GM12875 (cell line): ENCODE measurements at regions not wholly inside any gene's neighbourhood (a gene's known extent, or its start where the extent isn't known, plus 50 kb on each side); places are given as distances from the start of the nearest gene placed in this dataset.

Experiments used
- H3K4me3 ChIP-seq: one replicate; pipeline ENCODE4 v1.5.1; 2011; ENCODE audit warnings: low read depth, low read length, control low read depth
- TF ChIP-seq, protein P1 (sequence below): IDR thresholded peaks from 2 replicates; pipeline ENCODE4 v1.5.1; 2011; ENCODE audit warnings: low read depth, mild to moderate bottlenecking, control low read depth, inconsistent platforms, low read length, moderate library complexity, borderline replicate concordance; ENCODE audit not compliant: insufficient read depth

DNA sequence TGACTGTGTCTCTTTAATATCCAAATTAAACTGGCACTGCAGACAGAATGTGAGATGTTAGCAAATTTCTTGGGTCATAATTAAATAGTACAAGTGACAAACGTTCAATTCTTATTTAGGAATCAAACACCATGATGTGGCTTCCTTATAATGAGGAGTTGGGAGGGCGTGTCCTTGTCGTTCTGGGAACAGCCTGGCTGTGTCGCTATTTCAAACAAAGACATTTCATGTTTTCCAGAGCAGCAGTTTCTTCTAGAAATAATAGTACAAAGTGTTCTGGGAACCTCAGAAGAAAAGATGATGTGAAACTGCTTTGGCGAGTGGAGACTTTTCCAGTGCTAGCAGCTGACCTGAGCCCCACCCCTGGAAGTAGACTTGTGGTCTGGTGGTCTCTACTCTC lies 301.7 kb upstream of the N4BP1 start:
- TF ChIP-seq, protein P1, sequence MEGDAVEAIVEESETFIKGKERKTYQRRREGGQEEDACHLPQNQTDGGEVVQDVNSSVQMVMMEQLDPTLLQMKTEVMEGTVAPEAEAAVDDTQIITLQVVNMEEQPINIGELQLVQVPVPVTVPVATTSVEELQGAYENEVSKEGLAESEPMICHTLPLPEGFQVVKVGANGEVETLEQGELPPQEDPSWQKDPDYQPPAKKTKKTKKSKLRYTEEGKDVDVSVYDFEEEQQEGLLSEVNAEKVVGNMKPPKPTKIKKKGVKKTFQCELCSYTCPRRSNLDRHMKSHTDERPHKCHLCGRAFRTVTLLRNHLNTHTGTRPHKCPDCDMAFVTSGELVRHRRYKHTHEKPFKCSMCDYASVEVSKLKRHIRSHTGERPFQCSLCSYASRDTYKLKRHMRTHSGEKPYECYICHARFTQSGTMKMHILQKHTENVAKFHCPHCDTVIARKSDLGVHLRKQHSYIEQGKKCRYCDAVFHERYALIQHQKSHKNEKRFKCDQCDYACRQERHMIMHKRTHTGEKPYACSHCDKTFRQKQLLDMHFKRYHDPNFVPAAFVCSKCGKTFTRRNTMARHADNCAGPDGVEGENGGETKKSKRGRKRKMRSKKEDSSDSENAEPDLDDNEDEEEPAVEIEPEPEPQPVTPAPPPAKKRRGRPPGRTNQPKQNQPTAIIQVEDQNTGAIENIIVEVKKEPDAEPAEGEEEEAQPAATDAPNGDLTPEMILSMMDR = no peak
- H3K4me3 ChIP-seq = no peak overlapping the region

DNA sequence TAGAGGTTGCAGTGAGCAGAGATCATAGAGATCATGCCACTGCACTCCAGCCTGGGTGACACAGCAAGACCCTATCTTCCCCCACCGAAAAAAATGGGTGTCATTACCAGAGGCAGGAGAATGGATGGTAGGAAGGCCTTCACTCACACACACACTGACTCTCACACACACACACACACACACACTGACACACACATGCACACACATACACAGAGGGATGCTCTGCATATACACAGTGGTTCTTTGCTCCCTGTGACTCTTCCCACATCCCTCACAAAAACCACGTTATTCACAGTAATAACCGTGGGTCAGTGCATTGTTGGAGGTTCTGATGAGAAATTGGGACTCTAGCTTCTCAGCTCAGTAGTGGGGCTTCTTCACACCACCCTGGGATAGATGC lies 300.2 kb upstream of the N4BP1 start:
- TF ChIP-seq, protein P1 = no peak
- no peak overlapping the region for H3K4me3 ChIP-seq

DNA sequence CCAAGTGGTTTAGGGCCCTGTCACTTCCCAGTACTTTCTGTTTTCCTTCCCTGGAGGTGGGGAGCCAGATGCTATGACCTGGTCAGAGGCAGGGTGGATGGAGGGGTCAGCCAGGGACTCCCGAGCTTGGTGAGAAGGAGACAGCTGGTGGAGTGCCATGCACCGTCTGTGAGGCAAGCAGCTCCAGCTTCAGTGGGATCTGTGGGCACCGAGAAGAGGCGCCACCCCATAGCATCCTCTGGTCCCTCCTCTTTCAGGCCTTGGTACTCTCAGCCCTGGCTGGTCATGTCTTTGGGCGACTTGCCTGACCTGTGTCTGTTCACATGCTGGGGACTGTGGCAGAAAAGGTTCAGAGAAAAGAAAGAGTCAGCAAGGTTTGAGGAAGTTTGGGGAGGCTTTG lies 299.3 kb upstream of the N4BP1 start:
- TF ChIP-seq, protein P1 = no peak
- H3K4me3 ChIP-seq = no peak overlapping the region

- H3K4me3 ChIP-seq = no peak overlapping the region
- TF ChIP-seq, protein P1 = no peak
Observed at GRCh38 chr16:48907906-48908634, 298.1 kb upstream of the N4BP1 start.

GRCh38 chr16:48905632-48906505 lies 295.9 kb upstream of the N4BP1 start:
- H3K4me3 ChIP-seq = no peak overlapping the region
- TF ChIP-seq, protein P1 = no peak

GRCh38 chr16:48904333-48904732 lies 294.4 kb upstream of the N4BP1 start:
- TF ChIP-seq, protein P1 = no peak
- H3K4me3 ChIP-seq = no peak overlapping the region
